ENCODE measurements at regions not wholly inside any gene's neighbourhood (a gene's known extent, or its start where the extent isn't known, plus 50 kb on each side); places are given as distances from the start of the nearest gene placed in this dataset.

DNA sequence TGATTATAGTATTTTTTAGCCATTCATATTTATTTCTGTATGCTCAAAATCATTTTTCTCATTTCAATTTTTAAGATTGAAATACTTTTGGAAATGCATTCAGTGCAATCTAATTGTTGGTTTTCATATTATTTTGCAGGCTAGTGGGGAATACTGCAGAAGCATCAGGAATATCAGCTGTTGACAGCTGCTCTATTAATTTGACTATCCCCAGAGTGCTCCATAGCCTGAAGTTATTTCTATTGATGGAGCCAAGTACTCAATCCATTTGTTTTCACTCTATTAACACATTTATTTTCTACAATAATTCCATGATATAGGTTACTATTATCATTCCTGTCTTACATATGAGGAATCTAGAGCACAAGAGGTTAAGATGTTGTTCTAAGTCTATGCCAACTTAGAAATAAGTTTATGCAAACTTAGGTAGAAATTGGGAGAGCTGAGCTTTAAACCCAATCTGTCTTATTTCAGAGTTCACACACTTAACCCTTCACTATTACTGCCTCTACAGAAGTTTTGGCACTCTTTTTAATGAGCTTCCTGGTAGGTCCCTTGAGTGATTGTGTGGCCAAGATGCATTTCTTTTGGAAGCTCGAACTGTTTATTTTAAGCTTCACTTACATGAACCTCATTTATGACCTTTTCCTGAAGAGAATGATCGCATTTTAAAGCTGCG, 65.6 kb upstream of the PCDH18 start:
- CTCF ChIA-PET: interaction anchor here (1.3 to 2.8 kb wide), 2 partner anchors 11 to 17 kb away, joined by 3 to 6 read pairs; no protein-coding TSS in a partner anchor
- dilution Hi-C loops (cut with MboI; ENCODE audit: extremely low pct_ligation_motif_present, low sequenced_read_pairs): no loop called here
- FAIRE-seq: no peak

More for the DNA sequence above, 65.6 kb upstream of the PCDH18 start:
- Histone ChIP-seq H3K36me3 (ENCODE audit: control insufficient read depth in 2 of 2, extremely low read depth in 1 of 2, insufficient read depth in 2 of 2, low read length in 2 of 2) (no peaks in the 10 kb centered on the region), H4K20me1 (replicated peaks; ENCODE audit: control insufficient read depth, extremely low read depth, insufficient read depth, low read length) (no peaks in the 10 kb centered on the region), H3K4me3 (replicated peaks in 1 of 3; ENCODE audit: insufficient read depth in 1 of 3, low read depth in 1 of 3, low read length in 3 of 3) (no peak overlapping the region), H3K9ac (replicated peaks; ENCODE audit: extremely low read depth, insufficient read depth, low read length) (no peak overlapping the region), H3K79me2 (ENCODE audit: control insufficient read depth, insufficient read depth, low read length) (no peaks in the 10 kb centered on the region), H3K27me3 (ENCODE audit: control insufficient read depth in 2 of 2, insufficient read depth in 2 of 2, low read length in 2 of 2) (no peaks in the 10 kb centered on the region), H2AFZ (ENCODE audit: low read depth, low read length) (no peak overlapping the region), H3K4me1 (ENCODE audit: control insufficient read depth, extremely low read depth, insufficient read depth, low read length) (no peaks in the 10 kb centered on the region), H3K27ac (ENCODE audit: insufficient read depth, low read depth, low read length) (no peak overlapping the region), H3K9me1 (replicated peaks; ENCODE audit: control insufficient read depth, extremely low read depth, insufficient read depth, low read length) (no peaks in the 10 kb centered on the region), H3K9me3 (replicated peaks; ENCODE audit: control insufficient read depth, insufficient read depth, low read length) (no peaks in the 10 kb centered on the region), H3K4me2 (ENCODE audit: insufficient read depth, low read length) (no peak overlapping the region)
- peak; percentile 5 for DNase-seq (ENCODE audit: low read depth, low spot score)
- BruUV-seq (replicated peaks): no TSS peak
- no peak for TF ChIP-seq EZH2 (IDR thresholded peaks at IDR 0.05; ENCODE audit: borderline replicate concordance, low read depth, low read length, severe bottlenecking)
- no peak for TF ChIP-seq FOS (IDR thresholded peaks at IDR 0.05; ENCODE audit: borderline replicate concordance, insufficient read depth, low read length)
- no peak for TF ChIP-seq POLR2AphosphoS5 (IDR thresholded peaks at IDR 0.05; ENCODE audit: insufficient read depth, low read depth, low read length)
- no peak for TF ChIP-seq POLR2A (IDR thresholded peaks at IDR 0.05; ENCODE audit: low read depth, low read length)
- TF ChIP-seq GATA2 (IDR thresholded peaks at IDR 0.05; ENCODE audit: insufficient read depth, insufficient read length, low read depth, low read length): no peak
- no peak for TF ChIP-seq JUN (IDR thresholded peaks at IDR 0.05; ENCODE audit: borderline replicate concordance, insufficient read depth, insufficient read length, low read depth)
- TF ChIP-seq, protein P1, sequence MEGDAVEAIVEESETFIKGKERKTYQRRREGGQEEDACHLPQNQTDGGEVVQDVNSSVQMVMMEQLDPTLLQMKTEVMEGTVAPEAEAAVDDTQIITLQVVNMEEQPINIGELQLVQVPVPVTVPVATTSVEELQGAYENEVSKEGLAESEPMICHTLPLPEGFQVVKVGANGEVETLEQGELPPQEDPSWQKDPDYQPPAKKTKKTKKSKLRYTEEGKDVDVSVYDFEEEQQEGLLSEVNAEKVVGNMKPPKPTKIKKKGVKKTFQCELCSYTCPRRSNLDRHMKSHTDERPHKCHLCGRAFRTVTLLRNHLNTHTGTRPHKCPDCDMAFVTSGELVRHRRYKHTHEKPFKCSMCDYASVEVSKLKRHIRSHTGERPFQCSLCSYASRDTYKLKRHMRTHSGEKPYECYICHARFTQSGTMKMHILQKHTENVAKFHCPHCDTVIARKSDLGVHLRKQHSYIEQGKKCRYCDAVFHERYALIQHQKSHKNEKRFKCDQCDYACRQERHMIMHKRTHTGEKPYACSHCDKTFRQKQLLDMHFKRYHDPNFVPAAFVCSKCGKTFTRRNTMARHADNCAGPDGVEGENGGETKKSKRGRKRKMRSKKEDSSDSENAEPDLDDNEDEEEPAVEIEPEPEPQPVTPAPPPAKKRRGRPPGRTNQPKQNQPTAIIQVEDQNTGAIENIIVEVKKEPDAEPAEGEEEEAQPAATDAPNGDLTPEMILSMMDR (IDR thresholded peaks at IDR 0.05; ENCODE audit: extremely low read depth in 1 of 2, insufficient read depth in 1 of 2, low read depth in 1 of 2, low read length in 2 of 2): no peak
- TF ChIP-seq MYC (IDR thresholded peaks at IDR 0.05; ENCODE audit: low read depth, low read length): no peak
- TF ChIP-seq, protein P2, sequence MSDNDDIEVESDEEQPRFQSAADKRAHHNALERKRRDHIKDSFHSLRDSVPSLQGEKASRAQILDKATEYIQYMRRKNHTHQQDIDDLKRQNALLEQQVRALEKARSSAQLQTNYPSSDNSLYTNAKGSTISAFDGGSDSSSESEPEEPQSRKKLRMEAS (IDR thresholded peaks at IDR 0.05; ENCODE audit: insufficient read depth, insufficient read length): no peak
- POLR2A ChIA-PET: no interaction called here
- intact Hi-C loops (cut with micrococcal nuclease): no loop called here

Measured in endothelial cell of umbilical vein (primary cell).